CD14-positive monocyte (primary cell): ENCODE measurements at regions not wholly inside any gene's neighbourhood (a gene's known extent, or its start where the extent isn't known, plus 50 kb on each side); places are given as distances from the start of the nearest gene placed in this dataset.

ENCODE experiments used
- DNase-seq, 3 donors: peaks; one replicate each; pipeline ENCODE4 v3.0.0-alpha.2; 2011 to 2022
- H2AFZ ChIP-seq: 2 replicates; pipeline ENCODE4 v1.6.0; 2012; ENCODE audit warnings: mild to moderate bottlenecking, low read depth, low read length, inconsistent platforms; ENCODE audit not compliant: insufficient read depth, poor library complexity, severe bottlenecking
- H3K27ac ChIP-seq, 2 donors: 1 replicate in 1 of 2; 2 replicates in 1 of 2; pipeline ENCODE4 v1.5.1; 2012 to 2013; ENCODE audit warnings: low read length in 2 of 2, control low read depth in 1 of 2, inconsistent platforms in 1 of 2, low read depth in 1 of 2, mild to moderate bottlenecking in 1 of 2
- H3K27me3 ChIP-seq, 2 donors: one replicate each; pipeline versions ENCODE4 v1.6.0 to v1.6.1; 2011 to 2013; ENCODE audit warnings: low read length in 2 of 2; ENCODE audit not compliant: control insufficient read depth in 2 of 2, insufficient read depth in 2 of 2
- H3K36me3 ChIP-seq, 2 donors: replicated peaks in 1 of 2; 1 replicate in 1 of 2; 2 replicates in 1 of 2; pipeline versions ENCODE4 v1.5.1 to v1.6.1; 2012 to 2013; ENCODE audit warnings: low read length in 2 of 2, control low read depth in 1 of 2, inconsistent platforms in 1 of 2, mild to moderate bottlenecking in 1 of 2; ENCODE audit not compliant: insufficient read depth in 2 of 2, control insufficient read depth in 1 of 2
- H3K4me1 ChIP-seq, 2 donors: 1 replicate in 1 of 2; 2 replicates in 1 of 2; pipeline versions ENCODE4 v1.5.1 to v1.6.1; 2012 to 2013; ENCODE audit warnings: low read length in 2 of 2, control low read depth in 1 of 2, inconsistent platforms in 1 of 2, mild to moderate bottlenecking in 1 of 2, moderate library complexity in 1 of 2; ENCODE audit not compliant: insufficient read depth in 2 of 2, control insufficient read depth in 1 of 2
- H3K4me2 ChIP-seq: replicated peaks from 2 replicates; pipeline ENCODE3; 2012; ENCODE audit warnings: low read length, moderate library complexity, mild to moderate bottlenecking; ENCODE audit not compliant: poor library complexity, severe bottlenecking; ENCODE audit errors: extremely low read depth
- H3K4me3 ChIP-seq, 3 experiments: fragments of 200-600 bp in 1 of 3; sonication (generic) in 1 of 3; replicated peaks in 1 of 3; 1 replicate in 2 of 3; 2 replicates in 1 of 3; pipeline ENCODE4 v1.5.1; 2011 to 2013; ENCODE audit warnings: low read length in 3 of 3, mild to moderate bottlenecking in 3 of 3, control low read depth in 2 of 3, low read depth in 2 of 3, inconsistent platforms in 1 of 3, moderate library complexity in 1 of 3
- H3K79me2 ChIP-seq: 2 replicates; pipeline ENCODE4 v1.6.0; 2012; ENCODE audit warnings: mild to moderate bottlenecking, control low read depth, inconsistent platforms, low read length, moderate library complexity; ENCODE audit not compliant: insufficient read depth
- H3K9ac ChIP-seq: 2 replicates; pipeline ENCODE4 v1.6.0; 2017; ENCODE audit warnings: low read length, mild to moderate bottlenecking; ENCODE audit not compliant: insufficient read depth, poor library complexity, severe bottlenecking
- H3K9me3 ChIP-seq, 2 donors: replicated peaks in 1 of 2; 1 replicate in 1 of 2; 2 replicates in 1 of 2; pipeline versions ENCODE4 v1.5.1 to v1.6.1; 2012 to 2013; ENCODE audit warnings: low read length in 2 of 2, control low read depth in 1 of 2; ENCODE audit not compliant: control insufficient read depth in 1 of 2, insufficient read depth in 1 of 2
- H4K20me1 ChIP-seq: 2 replicates; pipeline ENCODE4 v1.6.0; 2012; ENCODE audit warnings: mild to moderate bottlenecking, low read length, control low read depth, moderate library complexity; ENCODE audit not compliant: insufficient read depth
- H3K27ac Mint-ChIP-seq, 7 donors: one replicate each; pipeline ENCODE4 v1.8.0; 2020; ENCODE audit warnings: mild to moderate bottlenecking in 7 of 7, mixed read lengths in 7 of 7, moderate library complexity in 6 of 7, inconsistent platforms in 2 of 7
- H3K27me3 Mint-ChIP-seq, 3 donors: one replicate each; pipeline ENCODE4 v1.8.0; 2021 to 2022; ENCODE audit warnings: low read depth in 3 of 3, mild to moderate bottlenecking in 3 of 3, mixed read lengths in 3 of 3, moderate library complexity in 3 of 3, inconsistent platforms in 1 of 3
- H3K36me3 Mint-ChIP-seq, 2 donors: one replicate each; pipeline ENCODE4 v1.8.0; 2020; ENCODE audit warnings: mixed read lengths in 2 of 2, inconsistent platforms in 1 of 2, mild to moderate bottlenecking in 1 of 2
- H3K4me1 Mint-ChIP-seq: one replicate; pipeline ENCODE4 v1.8.0; 2020; ENCODE audit warnings: mild to moderate bottlenecking, mixed read lengths
- H3K4me3 Mint-ChIP-seq, 2 donors: one replicate each; pipeline ENCODE4 v1.8.0; 2020; ENCODE audit warnings: mild to moderate bottlenecking in 2 of 2, mixed read lengths in 2 of 2, moderate library complexity in 1 of 2
- H3K9me3 Mint-ChIP-seq, 7 donors: one replicate each; pipeline ENCODE4 v1.8.0; 2020 to 2022; ENCODE audit warnings: mixed read lengths in 7 of 7, mild to moderate bottlenecking in 6 of 7, moderate library complexity in 6 of 7, inconsistent platforms in 2 of 7
- CTCF ChIP-seq: fragments of 200-600 bp; IDR thresholded peaks from one replicate; pipeline ENCODE4 v1.8.0; 2022; ENCODE audit warnings: antibody characterized with exemption, mild to moderate bottlenecking
- WGBS: methylation state at CpG from one replicate; pipeline ENCODE4 v1.1.5; 2013; ENCODE audit warnings: missing lambda C conversion rate; ENCODE audit not compliant: insufficient coverage; 5-methylcytosine and 5-hydroxymethylcytosine counted together
- intact Hi-C, 2 donors: fragments of 100-400 bp; cut with micrococcal nuclease; formaldehyde crosslinking; loops; one replicate each; pipeline versions ENCODE4 v1.15.0 to v1.15.1; 2023

DNA sequence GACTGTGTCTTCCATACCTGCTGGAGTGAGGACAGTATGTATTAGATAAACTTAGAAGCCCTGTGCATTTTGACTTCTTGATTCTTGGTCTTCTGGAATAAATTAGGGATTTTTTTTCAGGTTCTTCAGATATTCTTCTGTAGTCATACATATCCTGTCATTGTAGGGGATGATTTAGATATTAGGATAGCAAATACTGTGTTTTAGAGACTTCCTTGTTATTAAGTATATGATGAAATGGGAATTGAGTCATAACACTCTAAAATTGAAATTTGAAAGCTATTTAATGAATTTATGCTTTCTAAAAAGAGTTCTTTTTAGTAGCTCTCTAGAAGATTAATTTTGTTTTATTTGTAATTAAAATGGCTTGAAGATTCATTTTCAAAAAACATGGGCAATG is 371.5 kb upstream of the RGS6 start:
- H3K27ac Mint-ChIP-seq = peak overlapping the region in 1 of 7 donors; percentile 30
- H3K36me3 ChIP-seq = peaks cover 0 to 7% of the 10 kb centered on the region in 2 donors
- H3K27me3 ChIP-seq = no peaks in the 10 kb centered on the region
- H3K4me2 ChIP-seq = no peak overlapping the region
- peaks cover 0 to 1% (median 1%) of the 10 kb centered on the region in 3 donors for H3K27me3 Mint-ChIP-seq
- intact Hi-C loops = no loop called here
- H3K36me3 Mint-ChIP-seq = peaks cover 8% of the 10 kb centered on the region in 2 donors
- no peak overlapping the region for H3K9ac ChIP-seq
- H3K9me3 Mint-ChIP-seq = no peaks in the 10 kb centered on the region
- H3K4me3 Mint-ChIP-seq = no peak overlapping the region
- no peak overlapping the region for H2AFZ ChIP-seq
- no peak for TF ChIP-seq CTCF
- H3K4me1 Mint-ChIP-seq = peaks cover 17% of the 10 kb centered on the region
- no peak overlapping the region for H3K4me3 ChIP-seq
- no peaks in the 10 kb centered on the region for H3K79me2 ChIP-seq
- H4K20me1 ChIP-seq = peaks cover 47% of the 10 kb centered on the region
- H3K27ac ChIP-seq = no peak overlapping the region
- DNase-seq = peak in 2 of 3 donors; percentile 30 to 43
- H3K4me1 ChIP-seq = peaks cover 7 to 12% of the 10 kb centered on the region in 2 donors
- no peaks in the 10 kb centered on the region for H3K9me3 ChIP-seq

GRCh38 chr14:71563492-71564153 is 368.6 kb upstream of the RGS6 start:
- Histone ChIP-seq H3K4me1 (peaks cover 9 to 17% of the 10 kb centered on the region in 2 donors), H3K4me2 (no peak overlapping the region), H3K9ac (no peak overlapping the region), H3K36me3 (peaks cover 0 to 2% of the 10 kb centered on the region in 2 donors), H3K4me3 (no peak overlapping the region), H3K9me3 (no peaks in the 10 kb centered on the region), H2AFZ (no peak overlapping the region), H3K79me2 (no peaks in the 10 kb centered on the region), H3K27me3 (no peaks in the 10 kb centered on the region), H4K20me1 (peaks cover 49% of the 10 kb centered on the region), H3K27ac (no peak overlapping the region)
- peaks cover 8% of the 10 kb centered on the region in 2 donors for H3K36me3 Mint-ChIP-seq
- peaks cover 23% of the 10 kb centered on the region for H3K4me1 Mint-ChIP-seq
- no peaks in the 10 kb centered on the region for H3K9me3 Mint-ChIP-seq
- H3K27me3 Mint-ChIP-seq = peaks cover 0 to 3% (median 1%) of the 10 kb centered on the region in 3 donors
- intact Hi-C loops = no loop called here
- H3K4me3 Mint-ChIP-seq = no peak overlapping the region
- H3K27ac Mint-ChIP-seq = no peak overlapping the region
- no peak for DNase-seq
- WGBS = no CpG with 5 or more reads among the region's 3 CpGs
- TF ChIP-seq CTCF = no peak
